GM12878 (cell line): ENCODE measurements at regions not wholly inside any gene's neighbourhood (a gene's known extent, or its start where the extent isn't known, plus 50 kb on each side); places are given as distances from the start of the nearest gene placed in this dataset.

Source experiments
- ATAC-seq: fragments of 200-7000 bp; cut with Tn5 transposase; 3 replicates; pipeline ENCODE4 v1.9.1; 2020; ENCODE audit warnings: mild to moderate bottlenecking, moderate library complexity
- BruUV-seq: library from RNA; stranded (reverse); fragments of 400-500 nt; replicated peaks from 2 replicates; lab custom pipeline; 2021; lab: Mats Ljungman, UMichigan
- CTCF ChIA-PET: fragments of 300-600 bp; sonication (Branson Sonifier 250); formaldehyde crosslinking; extraction: SDS; loops from one replicate; lab custom pipeline; 2021; ENCODE audit warnings: inconsistent platforms; lab: Yijun Ruan, JAX
- POLR2A ChIA-PET: fragments of 350-600 bp; formaldehyde crosslinking; extraction: SDS; loops from one replicate; lab custom pipeline; 2021; ENCODE audit warnings: inconsistent platforms; lab: Charles Lee
- RAD21 ChIA-PET: fragments of 300-600 bp; sonication (Branson Sonifier 250); formaldehyde crosslinking; loops from one replicate; lab custom pipeline; 2023; ENCODE audit warnings: antibody characterized with exemption; ENCODE audit not compliant: unreplicated experiment; lab: Charles Lee
- SMC1A ChIA-PET: fragments of 300-600 bp; sonication (Branson Sonifier 250); formaldehyde crosslinking; loops from one replicate; lab custom pipeline; 2023; ENCODE audit not compliant: unreplicated experiment, uncharacterized antibody; lab: Charles Lee
- DNase-seq: peaks from one replicate; pipeline ENCODE4 v3.0.0-alpha.2; 2011; ENCODE audit warnings: low read depth, low spot score
- FAIRE-seq: peaks from 3 replicates; lab custom pipeline; 2011; peaks lifted over from hg19 to GRCh38; lab: Jason Lieb, UNC
- H2AFZ ChIP-seq: 2 replicates; pipeline ENCODE4 v1.6.0; 2011; ENCODE audit warnings: low read depth, low read length, control low read depth; ENCODE audit not compliant: control insufficient read depth
- H3K27ac ChIP-seq: 2 replicates; pipeline ENCODE4 v1.5.1; 2011; ENCODE audit warnings: control low read depth; ENCODE audit not compliant: control insufficient read depth, insufficient read depth
- H3K27me3 ChIP-seq, 2 experiments: replicated peaks in 1 of 2; 2 replicates each; pipeline versions ENCODE4 v1.6.0 to v1.6.1; 2011; ENCODE audit warnings: low read length in 1 of 2; ENCODE audit not compliant: control insufficient read depth in 2 of 2, insufficient read depth in 2 of 2
- H3K36me3 ChIP-seq, 2 experiments: 2 replicates each; pipeline ENCODE4 v1.5.1; 2011; ENCODE audit warnings: low read length in 1 of 2; ENCODE audit not compliant: control insufficient read depth in 2 of 2, insufficient read depth in 2 of 2
- H3K4me1 ChIP-seq: 2 replicates; pipeline ENCODE4 v1.6.1; 2011; ENCODE audit warnings: mild to moderate bottlenecking, low read length, moderate library complexity, mixed read lengths; ENCODE audit not compliant: control insufficient read depth, insufficient read depth
- H3K4me2 ChIP-seq: 2 replicates; pipeline ENCODE4 v1.6.0; 2011; ENCODE audit warnings: control low read depth; ENCODE audit not compliant: control insufficient read depth, insufficient read depth
- H3K4me3 ChIP-seq: fragments of 200-600 bp; sonication (generic); 2 replicates; pipeline ENCODE4 v1.5.1; 2016
- H3K79me2 ChIP-seq: 2 replicates; pipeline ENCODE4 v1.6.0; 2011; ENCODE audit warnings: low read length; ENCODE audit not compliant: control insufficient read depth, insufficient read depth
- H3K9ac ChIP-seq: 2 replicates; pipeline ENCODE4 v1.8.0; 2011; ENCODE audit warnings: low read length, control low read depth, mixed read lengths; ENCODE audit not compliant: control insufficient read depth, insufficient read depth
- H3K9me3 ChIP-seq: replicated peaks from 3 replicates; pipeline ENCODE4 v1.5.1; 2011; ENCODE audit warnings: mild to moderate bottlenecking, low read length; ENCODE audit not compliant: control insufficient read depth, insufficient read depth
- H4K20me1 ChIP-seq: 2 replicates; pipeline ENCODE4 v1.6.0; 2011; ENCODE audit not compliant: control insufficient read depth, insufficient read depth
- BCL11A ChIP-seq: IDR thresholded peaks from 2 replicates; pipeline ENCODE4 v1.6.1; 2011; ENCODE audit warnings: low read depth, low read length
- NFYA ChIP-seq: IDR thresholded peaks from 2 replicates; pipeline ENCODE4 v1.6.1; 2011; ENCODE audit warnings: low read depth, mild to moderate bottlenecking, low read length, improper control_type of control experiment, borderline replicate concordance
- WGBS: methylation state at CpG from one replicate; pipeline ENCODE4 v1.1.6; 2016; ENCODE audit warnings: low lambda C conversion rate; ENCODE audit not compliant: insufficient replicate concordance, insufficient coverage; ENCODE audit errors: missing lambda C conversion rate; 5-methylcytosine and 5-hydroxymethylcytosine counted together
- in situ Hi-C: fragments of 300-500 bp; cut with MboI; formaldehyde crosslinking; loops from 9 replicates; pipeline ENCODE4 v1.14.3; 2018; ENCODE audit warnings: mixed read lengths
- intact Hi-C: fragments of 100-400 bp; cut with micrococcal nuclease; formaldehyde crosslinking; loops from one replicate; pipeline ENCODE4 v1.14.2; 2022; ENCODE audit not compliant: unreplicated experiment
- TF ChIP-seq, protein P1 (sequence below): IDR thresholded peaks from 2 replicates; pipeline ENCODE4 v1.6.1; 2011; ENCODE audit warnings: borderline replicate concordance, low read depth, mild to moderate bottlenecking, moderate library complexity, mixed read lengths, low read length; ENCODE audit not compliant: insufficient read depth; ENCODE audit errors: extremely low read length
- TF ChIP-seq, protein P2 (sequence below): fragments of 450-650 bp; IDR thresholded peaks from 2 replicates; pipeline ENCODE4 v1.6.1; 2018; ENCODE audit warnings: borderline replicate concordance, mild to moderate bottlenecking; ENCODE audit not compliant: partially characterized antibody

DNA sequence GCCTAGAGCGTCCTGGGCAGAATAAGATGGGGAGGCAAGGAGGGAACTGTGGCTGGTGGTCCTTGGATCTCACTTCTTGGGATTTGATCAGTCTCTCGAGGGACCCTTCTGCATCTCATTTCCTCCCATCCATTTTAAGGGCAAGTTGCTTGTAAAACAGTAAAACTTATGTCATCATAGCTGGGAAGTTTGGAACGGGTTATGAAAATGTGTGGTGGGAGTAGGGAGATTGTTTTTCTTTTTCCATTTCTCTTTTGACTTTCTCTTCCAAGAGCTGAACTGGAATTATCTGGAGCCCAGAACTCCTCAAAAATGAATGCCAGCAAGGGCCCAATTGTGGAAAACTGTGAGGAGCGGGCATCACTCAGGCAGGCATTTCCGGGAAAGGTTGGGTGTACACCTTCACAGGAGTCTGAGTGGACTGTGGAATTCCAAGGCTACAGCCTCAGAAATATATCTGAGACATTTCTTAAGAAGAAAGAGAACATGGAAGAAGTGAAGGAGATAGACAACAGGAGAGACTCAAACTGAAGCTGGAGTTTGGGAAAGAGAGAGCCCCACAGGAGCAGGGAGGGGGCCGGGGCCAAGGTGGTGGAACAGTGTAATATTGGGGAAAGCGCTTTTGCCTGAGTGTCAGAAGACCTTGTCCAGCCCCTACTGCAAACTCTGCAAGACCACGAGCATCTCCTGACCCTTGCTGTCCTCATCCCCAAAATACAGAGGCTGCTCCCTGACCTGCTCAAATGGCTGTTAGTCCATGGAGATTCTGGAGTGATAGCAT lies 185.1 kb downstream of the FOXD2 start:
- no peak overlapping the region for H3K27ac ChIP-seq
- no peak overlapping the region for H3K9ac ChIP-seq
- ChIA-PET CTCF (no interaction called here), SMC1A (no interaction called here)
- intact Hi-C loops = no loop called here
- no peak for ATAC-seq
- no peaks in the 10 kb centered on the region for H3K4me1 ChIP-seq
- H4K20me1 ChIP-seq = no peaks in the 10 kb centered on the region
- no peaks in the 10 kb centered on the region for H3K79me2 ChIP-seq
- no peak for FAIRE-seq
- no peaks in the 10 kb centered on the region for H3K27me3 ChIP-seq
- no peaks in the 10 kb centered on the region for H3K36me3 ChIP-seq
- BruUV-seq = no TSS peak
- TF ChIP-seq, protein P1, sequence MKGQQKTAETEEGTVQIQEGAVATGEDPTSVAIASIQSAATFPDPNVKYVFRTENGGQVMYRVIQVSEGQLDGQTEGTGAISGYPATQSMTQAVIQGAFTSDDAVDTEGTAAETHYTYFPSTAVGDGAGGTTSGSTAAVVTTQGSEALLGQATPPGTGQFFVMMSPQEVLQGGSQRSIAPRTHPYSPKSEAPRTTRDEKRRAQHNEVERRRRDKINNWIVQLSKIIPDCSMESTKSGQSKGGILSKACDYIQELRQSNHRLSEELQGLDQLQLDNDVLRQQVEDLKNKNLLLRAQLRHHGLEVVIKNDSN = no peak
- TF ChIP-seq BCL11A = no peak
- TF ChIP-seq, protein P2, sequence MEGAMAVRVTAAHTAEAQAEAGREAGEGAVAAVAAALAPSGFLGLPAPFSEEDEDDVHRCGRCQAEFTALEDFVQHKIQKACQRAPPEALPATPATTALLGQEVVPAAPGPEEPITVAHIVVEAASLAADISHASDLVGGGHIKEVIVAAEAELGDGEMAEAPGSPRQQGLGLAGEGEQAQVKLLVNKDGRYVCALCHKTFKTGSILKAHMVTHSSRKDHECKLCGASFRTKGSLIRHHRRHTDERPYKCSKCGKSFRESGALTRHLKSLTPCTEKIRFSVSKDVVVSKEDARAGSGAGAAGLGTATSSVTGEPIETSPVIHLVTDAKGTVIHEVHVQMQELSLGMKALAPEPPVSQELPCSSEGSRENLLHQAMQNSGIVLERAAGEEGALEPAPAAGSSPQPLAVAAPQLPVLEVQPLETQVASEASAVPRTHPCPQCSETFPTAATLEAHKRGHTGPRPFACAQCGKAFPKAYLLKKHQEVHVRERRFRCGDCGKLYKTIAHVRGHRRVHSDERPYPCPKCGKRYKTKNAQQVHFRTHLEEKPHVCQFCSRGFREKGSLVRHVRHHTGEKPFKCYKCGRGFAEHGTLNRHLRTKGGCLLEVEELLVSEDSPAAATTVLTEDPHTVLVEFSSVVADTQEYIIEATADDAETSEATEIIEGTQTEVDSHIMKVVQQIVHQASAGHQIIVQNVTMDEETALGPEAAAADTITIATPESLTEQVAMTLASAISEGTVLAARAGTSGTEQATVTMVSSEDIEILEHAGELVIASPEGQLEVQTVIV = no peak
- TF ChIP-seq NFYA = no peak
- TF ChIP-seq, all 136 proteins: peak for 0
- POLR2A ChIA-PET = no interaction called here
- RAD21 ChIA-PET = no interaction called here
- in situ Hi-C loops = no loop called here
- no peak overlapping the region for H3K4me3 ChIP-seq
- 14% methylated on average over 8 of the region's 8 CpGs for WGBS
- no peak overlapping the region for H3K4me2 ChIP-seq
- no peak overlapping the region for H2AFZ ChIP-seq
- no peak for DNase-seq
- no peaks in the 10 kb centered on the region for H3K9me3 ChIP-seq
